ENCODE measurements at regions not wholly inside any gene's neighbourhood (a gene's known extent, or its start where the extent isn't known, plus 50 kb on each side); places are given as distances from the start of the nearest gene placed in this dataset.
A peak's percentile ranks its signal among the peaks of the same experiment; 100 is the strongest.
"Not testable (repeated sequence)": the region's sequence is repeated elsewhere in the genome, so short reads cannot be mapped to it uniquely, and the experiment has no call there.

GRCh38 chr1:22334860-22335550 lies 116.6 kb upstream of the ZBTB40 start:
- no peak for DNase-seq (ENCODE audit: low read depth in 1 of 2, low spot score in 1 of 2)
- no peak for TF ChIP-seq JUND (IDR thresholded peaks at IDR 0.05; ENCODE audit: low read depth)
- in situ Hi-C loops (cut with HindIII; ENCODE audit: low pct_unique_long_range_greater_than_20kb, low sequenced_read_pairs), result no loop called here

- in situ Hi-C loops (cut with HindIII; ENCODE audit: low pct_unique_long_range_greater_than_20kb, low sequenced_read_pairs), result not testable (repeated sequence)
Observed at GRCh38 chr1:22336274-22336673, 115.4 kb upstream of the ZBTB40 start.

GRCh38 chr1:22336696-22337545 lies 114.7 kb upstream of the ZBTB40 start:
- DNase-seq (ENCODE audit: low read depth in 1 of 2, low spot score in 1 of 2); in situ Hi-C loops (cut with HindIII; ENCODE audit: low pct_unique_long_range_greater_than_20kb, low sequenced_read_pairs): not testable (repeated sequence)

More at GRCh38 chr1:22336274-22336673, 115.4 kb upstream of the ZBTB40 start:
- DNase-seq (ENCODE audit: low read depth in 1 of 2, low spot score in 1 of 2), result not testable (repeated sequence)

GRCh38 chr1:22338071-22338765 lies 113.4 kb upstream of the ZBTB40 start:
- TF ChIP-seq JUND (IDR thresholded peaks at IDR 0.05; ENCODE audit: low read depth), result no peak
- DNase-seq (ENCODE audit: low read depth in 1 of 2, low spot score in 1 of 2), result no peak
- in situ Hi-C loops (cut with HindIII; ENCODE audit: low pct_unique_long_range_greater_than_20kb, low sequenced_read_pairs), result no loop called here

- no peak for TF ChIP-seq JUND (IDR thresholded peaks at IDR 0.05; ENCODE audit: low read depth)
- in situ Hi-C loops (cut with HindIII; ENCODE audit: low pct_unique_long_range_greater_than_20kb, low sequenced_read_pairs), result no loop called here
- no peak for DNase-seq (ENCODE audit: low read depth in 1 of 2, low spot score in 1 of 2)
Observed at GRCh38 chr1:22339237-22339636, 112.4 kb upstream of the ZBTB40 start.

- TF ChIP-seq JUND (IDR thresholded peaks at IDR 0.05; ENCODE audit: low read depth), result no peak
- DNase-seq (ENCODE audit: low read depth in 1 of 2, low spot score in 1 of 2), result no peak
- in situ Hi-C loops (cut with HindIII; ENCODE audit: low pct_unique_long_range_greater_than_20kb, low sequenced_read_pairs), result no loop called here
Observed at GRCh38 chr1:22340066-22340465, 111.6 kb upstream of the ZBTB40 start.

GRCh38 chr1:22340873-22341272 lies 110.8 kb upstream of the ZBTB40 start:
- in situ Hi-C loops (cut with HindIII; ENCODE audit: low pct_unique_long_range_greater_than_20kb, low sequenced_read_pairs), result no loop called here
- DNase-seq (ENCODE audit: low read depth in 1 of 2, low spot score in 1 of 2), result no peak
- TF ChIP-seq JUND (IDR thresholded peaks at IDR 0.05; ENCODE audit: low read depth), result no peak

- peak in 1 of 2 experiments; percentile 6 for DNase-seq (ENCODE audit: low read depth in 1 of 2, low spot score in 1 of 2)
- in situ Hi-C loops (cut with HindIII; ENCODE audit: low pct_unique_long_range_greater_than_20kb, low sequenced_read_pairs), result no loop called here
Observed at GRCh38 chr1:22341791-22342605, 109.7 kb upstream of the ZBTB40 start.

GRCh38 chr1:22342734-22343191 lies 108.9 kb upstream of the ZBTB40 start:
- DNase-seq (ENCODE audit: low read depth in 1 of 2, low spot score in 1 of 2), result no peak
- in situ Hi-C loops (cut with HindIII; ENCODE audit: low pct_unique_long_range_greater_than_20kb, low sequenced_read_pairs), result no loop called here
- TF ChIP-seq JUND (IDR thresholded peaks at IDR 0.05; ENCODE audit: low read depth), result no peak

More at GRCh38 chr1:22341791-22342605, 109.7 kb upstream of the ZBTB40 start:
- no peak for TF ChIP-seq JUND (IDR thresholded peaks at IDR 0.05; ENCODE audit: low read depth)

- TF ChIP-seq JUND (IDR thresholded peaks at IDR 0.05; ENCODE audit: low read depth), result no peak
- DNase-seq (ENCODE audit: low read depth in 1 of 2, low spot score in 1 of 2), result no peak
- in situ Hi-C loops (cut with HindIII; ENCODE audit: low pct_unique_long_range_greater_than_20kb, low sequenced_read_pairs), result no loop called here
Observed at GRCh38 chr1:22343456-22344328, 108.0 kb upstream of the ZBTB40 start.

GRCh38 chr1:22344329-22344630 lies 107.4 kb upstream of the ZBTB40 start:
- in situ Hi-C loops (cut with HindIII; ENCODE audit: low pct_unique_long_range_greater_than_20kb, low sequenced_read_pairs), result no loop called here

More at GRCh38 chr1:22344329-22344630, 107.4 kb upstream of the ZBTB40 start:
- no peak for DNase-seq (ENCODE audit: low read depth in 1 of 2, low spot score in 1 of 2)
- no peak for TF ChIP-seq JUND (IDR thresholded peaks at IDR 0.05; ENCODE audit: low read depth)
